Kidney glomerular epithelial cell (primary cell): ENCODE measurements at regions not wholly inside any gene's neighbourhood (a gene's known extent, or its start where the extent isn't known, plus 50 kb on each side); places are given as distances from the start of the nearest gene placed in this dataset.

Experiments
- DNase-seq: peaks from one replicate; lab custom pipeline; 2025; lab: John Stamatoyannopoulos, UW

DNA sequence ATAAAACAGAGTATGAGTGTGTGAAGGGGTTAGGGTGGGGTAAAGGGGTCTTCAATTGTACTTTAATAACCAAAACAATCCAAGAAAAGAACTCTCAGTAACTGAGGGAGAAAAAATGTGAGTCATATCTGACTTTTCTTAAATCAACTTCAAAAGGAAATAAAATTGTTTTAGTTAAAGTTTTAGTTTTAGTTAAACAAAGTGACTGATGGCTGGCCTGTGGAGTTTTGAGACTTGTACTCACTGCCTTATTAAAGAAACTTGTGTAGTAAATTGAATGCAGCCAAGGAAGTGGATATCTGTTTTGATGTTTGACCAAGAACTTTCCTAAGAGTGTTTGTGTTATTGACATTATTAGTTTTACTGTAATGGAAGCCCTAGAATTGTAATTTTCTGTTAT is 2032.6 kb downstream of the MAT2B start:
- no peak for DNase-seq

DNA sequence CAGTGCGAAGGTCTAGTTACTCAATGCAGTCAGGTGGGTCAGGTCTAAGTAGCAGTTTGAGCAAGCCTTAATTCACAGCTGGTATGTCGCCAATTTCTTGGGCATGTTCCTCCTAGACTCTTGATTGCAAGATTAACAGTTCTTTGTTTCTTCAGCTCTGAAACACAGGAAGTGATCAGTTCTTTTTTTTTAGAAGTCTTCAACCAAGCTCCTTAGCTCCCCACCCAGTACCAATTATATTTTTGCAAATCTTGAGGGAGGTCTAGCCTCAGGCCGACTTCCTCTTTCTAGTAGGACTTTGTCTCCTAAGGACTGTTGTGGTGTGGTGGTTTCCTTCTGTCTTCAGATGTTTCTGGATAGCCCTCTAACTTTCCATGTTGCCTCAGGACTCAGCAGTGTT is 2054.2 kb downstream of the MAT2B start:
- DNase-seq = no peak

DNA sequence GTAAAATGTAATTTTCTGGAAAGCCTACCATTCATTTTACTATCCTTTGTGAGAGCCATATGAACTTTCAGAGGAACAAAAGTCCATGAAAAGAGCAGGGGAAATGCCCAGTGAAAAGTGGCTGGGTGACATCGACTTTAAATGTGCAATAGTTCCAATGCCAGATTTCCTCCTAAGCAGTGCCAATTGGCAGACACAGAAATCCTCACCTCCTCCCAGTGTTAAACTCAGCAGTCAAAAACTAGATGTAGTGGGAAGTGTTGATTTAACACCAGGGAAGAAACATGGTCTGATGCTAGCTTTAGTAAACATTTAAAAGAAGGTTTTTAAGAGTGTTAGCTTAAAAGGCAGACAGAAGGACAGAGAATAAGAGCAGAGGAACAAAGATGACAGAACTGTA is 2055.2 kb downstream of the MAT2B start:
- no peak for DNase-seq

DNA sequence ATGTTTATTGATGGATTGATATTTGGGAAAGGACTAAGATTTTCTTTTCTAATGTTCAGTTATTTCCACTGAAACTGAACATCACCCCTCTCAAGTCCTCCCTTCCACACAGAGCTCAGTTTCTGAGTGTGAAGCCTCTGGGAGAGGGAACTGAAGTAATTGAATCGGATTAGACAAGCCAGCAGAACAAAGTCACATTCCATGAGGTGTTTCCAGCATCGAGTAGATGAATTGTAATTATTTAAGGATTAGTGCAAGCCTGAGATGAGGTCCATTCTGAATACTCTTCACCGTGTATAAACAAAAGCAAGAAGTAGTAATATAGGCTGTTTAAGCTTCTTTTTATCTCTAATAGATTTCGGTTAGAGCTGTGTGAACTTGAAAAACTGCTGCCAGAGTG is 2060.5 kb downstream of the MAT2B start:
- no peak for DNase-seq

DNA sequence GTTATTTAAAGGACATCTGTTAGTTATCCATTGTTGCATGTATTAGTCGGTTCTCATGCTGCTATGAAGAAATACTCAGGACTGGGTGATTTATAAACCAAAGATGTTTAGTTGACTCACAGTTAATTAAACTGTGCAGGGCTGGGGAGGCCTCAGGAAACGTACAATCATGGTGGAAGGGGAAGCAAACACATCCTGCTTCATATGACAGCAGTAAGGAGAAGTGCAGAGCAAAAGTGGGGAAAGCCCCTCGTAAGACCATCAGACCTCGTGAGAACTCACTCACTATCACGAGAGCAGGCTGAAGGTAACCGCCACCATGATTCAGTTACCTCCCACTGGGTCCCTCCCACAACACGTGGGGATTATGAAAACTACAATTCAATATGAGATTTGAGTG is 2064.1 kb downstream of the MAT2B start:
- no peak for DNase-seq

DNA sequence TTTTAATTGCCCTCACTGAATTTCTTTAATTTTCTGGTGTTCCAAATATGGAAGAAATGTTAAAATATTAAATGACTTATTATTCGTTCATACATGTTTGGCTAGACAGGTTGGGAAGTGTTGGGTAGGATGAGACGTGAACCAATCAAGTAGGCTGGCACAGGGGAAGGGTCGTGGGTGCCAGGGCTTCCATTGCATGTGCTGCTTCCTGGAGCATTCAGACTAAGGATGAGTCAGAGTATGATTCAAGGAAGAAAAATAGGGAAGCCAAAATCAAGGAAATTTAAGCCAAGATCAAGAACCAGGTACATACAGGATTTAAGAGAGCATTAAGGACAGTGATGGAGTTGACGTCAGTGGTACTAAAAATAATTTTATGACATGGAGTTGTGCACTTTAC is 2068.0 kb downstream of the MAT2B start:
- DNase-seq = no peak

DNA sequence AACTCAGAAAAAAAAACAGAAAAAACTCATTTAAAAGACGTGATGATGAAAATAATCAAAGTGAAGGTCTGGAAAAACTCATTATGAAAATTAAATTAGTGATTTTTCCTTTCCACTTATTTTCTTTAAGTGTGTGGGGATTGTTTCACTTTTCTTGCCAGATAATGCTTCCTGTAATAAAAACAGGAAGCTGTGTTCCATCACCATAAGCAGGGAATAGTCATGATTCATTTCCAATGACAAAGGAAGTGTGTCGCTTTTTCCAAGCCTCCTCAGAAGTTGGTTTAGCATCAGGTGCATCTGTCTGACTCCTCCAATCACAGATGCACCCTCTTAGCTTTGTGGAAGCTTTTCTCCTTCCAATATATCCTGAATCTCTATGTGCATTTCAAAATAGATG is 2068.7 kb downstream of the MAT2B start:
- no peak for DNase-seq

DNA sequence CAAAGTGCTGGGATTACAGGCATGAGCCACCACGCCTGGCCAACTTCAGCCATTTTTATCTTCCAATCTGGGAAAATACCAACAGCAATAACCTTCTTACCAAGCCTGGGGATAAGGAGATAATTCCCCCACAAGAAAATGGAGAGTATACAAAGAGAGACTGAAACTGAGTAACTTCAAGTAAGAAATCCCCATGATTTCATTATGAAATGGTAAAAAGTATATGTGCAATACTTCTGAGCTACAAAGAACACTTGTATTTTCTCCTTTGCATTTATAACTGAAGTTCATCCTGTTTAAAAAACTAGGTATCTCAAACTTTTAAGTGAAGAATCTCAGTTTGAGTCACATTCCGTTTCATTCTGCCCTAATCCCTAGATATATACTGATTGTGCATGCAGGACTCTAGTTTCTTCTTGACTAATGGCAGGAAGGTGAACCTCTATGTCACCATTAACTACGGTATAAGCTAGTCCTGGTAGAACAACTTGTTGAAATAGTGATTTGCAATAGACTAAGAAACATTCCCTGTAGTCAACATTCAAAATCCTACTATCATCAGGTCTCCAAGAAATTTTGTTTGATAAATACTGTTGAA is 2071.4 kb downstream of the MAT2B start:
- DNase-seq = no peak

DNA sequence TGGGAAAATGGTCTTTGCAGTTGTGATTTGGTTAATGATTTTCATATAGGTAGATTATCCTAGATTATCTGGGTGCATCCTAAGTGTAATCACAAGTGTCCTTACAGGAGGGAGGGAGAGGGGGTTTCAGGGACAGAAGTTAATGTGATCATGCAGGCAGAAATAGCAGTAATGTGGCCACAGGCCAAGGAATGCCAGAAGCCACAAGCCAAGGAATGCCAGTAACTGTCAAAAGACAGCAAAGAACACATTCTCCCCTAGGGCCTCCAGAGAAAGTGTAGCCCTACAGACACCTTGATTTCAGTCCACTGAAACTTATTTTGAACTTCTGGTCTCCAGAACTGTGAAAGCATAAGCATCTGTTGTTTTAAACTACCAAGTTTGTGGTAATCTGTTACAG is 2074.5 kb downstream of the MAT2B start:
- no peak for DNase-seq

DNA sequence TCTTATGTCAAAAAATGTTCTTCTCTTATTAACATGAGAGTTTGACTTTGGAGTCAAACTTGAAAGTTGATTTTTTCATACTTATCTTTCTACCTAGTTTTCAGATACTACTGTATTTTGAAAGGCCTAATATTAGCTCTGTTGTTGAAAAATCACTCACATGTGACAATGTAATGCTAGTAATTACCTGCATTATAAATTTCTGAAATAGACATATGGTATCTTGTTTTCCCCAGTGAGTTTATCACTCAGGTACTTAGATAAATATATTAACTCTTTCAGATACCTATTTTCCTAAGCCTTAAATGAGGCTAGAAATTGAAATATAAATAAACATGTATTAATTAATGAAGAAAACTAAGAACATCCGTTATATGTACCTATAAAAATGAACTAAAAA is 2089.3 kb downstream of the MAT2B start:
- no peak for DNase-seq

DNA sequence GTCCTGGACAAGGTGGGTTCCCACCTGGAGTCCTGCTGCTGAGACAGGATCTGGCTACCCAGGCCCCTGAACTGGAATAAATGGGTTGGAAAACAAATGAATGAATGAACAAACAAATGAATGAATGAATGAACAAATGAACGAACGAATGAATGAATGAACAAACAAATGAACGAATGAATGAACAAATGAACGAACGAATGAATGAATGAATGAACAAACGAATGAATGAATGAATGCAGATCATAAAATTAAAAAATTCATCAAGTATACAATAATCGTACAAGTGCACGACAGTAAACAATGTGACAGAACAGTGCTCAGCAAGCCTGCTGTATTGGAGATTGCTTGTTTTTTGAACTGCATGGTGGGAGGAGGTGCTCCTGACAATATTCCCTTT is 2097.1 kb downstream of the MAT2B start:
- DNase-seq = no peak

DNA sequence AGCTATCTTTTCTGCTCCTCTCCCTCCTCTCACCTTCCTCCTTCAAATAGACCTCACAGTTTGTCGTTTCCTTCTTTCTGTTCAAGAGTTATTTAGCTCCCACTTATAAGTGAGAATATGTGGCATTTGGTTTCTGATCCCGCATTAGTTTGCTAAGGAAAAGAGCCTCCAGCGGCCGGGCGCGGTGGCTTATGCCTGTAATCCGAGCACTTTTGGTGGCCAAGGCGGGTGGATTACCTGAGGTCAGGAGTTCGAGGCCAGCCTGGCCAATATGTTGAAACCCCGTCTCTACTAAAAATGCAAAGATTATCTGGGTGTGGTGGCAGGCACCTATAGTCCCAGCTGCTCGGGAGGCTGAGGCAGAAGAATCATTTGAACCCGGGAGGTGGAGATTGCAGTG is 2101.6 kb downstream of the MAT2B start:
- no peak for DNase-seq

DNA sequence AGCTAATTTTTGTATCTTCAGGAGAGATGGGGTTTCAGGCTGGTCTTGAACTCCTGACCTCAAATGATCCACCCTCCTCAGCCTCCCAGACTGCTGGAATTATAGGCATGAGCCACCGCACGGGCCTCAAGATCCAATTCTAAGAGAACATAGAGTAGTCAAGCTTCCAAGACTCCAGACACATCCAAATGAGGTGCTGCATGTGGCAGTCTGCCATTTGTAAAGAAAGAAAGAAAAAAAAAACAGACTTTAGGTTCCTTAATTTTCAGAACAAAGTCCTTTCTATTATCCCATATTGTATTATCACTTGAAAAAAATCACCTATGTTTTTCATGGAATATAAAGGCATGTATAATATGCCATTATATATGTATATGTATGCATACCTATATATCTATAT is 2104.5 kb downstream of the MAT2B start:
- DNase-seq = no peak

DNA sequence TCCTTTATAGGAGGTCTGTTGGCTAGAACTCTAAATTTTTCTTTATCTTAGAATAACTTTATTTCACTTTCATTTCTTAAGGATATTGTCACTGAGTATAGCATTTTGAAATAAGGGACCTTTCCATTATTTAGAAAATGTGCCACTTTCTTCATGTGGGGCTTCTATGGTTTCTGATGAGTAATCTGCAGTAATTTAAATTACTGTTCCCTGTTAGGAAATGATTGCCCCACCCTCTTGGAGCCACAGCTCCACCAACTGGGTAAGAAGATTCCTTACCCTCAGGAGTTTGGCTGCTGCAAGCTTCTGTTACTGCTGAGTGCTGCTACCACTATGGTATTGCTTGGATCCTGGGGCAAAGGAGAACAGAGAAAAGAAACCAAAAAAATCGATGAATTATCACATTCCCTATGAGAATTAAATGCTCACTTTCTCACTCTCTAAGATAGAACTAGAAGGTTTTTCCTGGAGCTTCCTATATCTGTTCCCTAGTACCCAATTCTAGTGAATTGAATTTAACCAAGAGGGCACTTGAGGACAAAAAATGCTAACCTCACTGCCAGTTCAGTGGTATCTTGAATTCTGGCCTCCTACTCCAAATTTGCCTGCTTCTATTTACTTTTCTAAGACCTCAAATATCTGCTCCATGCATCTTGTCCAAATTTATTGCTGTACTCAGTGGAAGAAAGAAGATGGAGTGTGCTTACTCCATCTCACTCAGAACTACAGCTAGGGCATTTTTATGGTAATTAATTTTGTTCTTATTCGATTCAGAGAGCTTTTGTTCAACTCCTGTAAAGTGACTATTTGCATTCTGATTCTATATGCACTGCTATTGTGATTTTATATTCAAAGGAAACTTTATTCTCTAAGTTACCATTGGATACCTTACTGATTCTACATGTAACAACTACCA is 2111.3 kb downstream of the MAT2B start:
- DNase-seq = no peak

DNA sequence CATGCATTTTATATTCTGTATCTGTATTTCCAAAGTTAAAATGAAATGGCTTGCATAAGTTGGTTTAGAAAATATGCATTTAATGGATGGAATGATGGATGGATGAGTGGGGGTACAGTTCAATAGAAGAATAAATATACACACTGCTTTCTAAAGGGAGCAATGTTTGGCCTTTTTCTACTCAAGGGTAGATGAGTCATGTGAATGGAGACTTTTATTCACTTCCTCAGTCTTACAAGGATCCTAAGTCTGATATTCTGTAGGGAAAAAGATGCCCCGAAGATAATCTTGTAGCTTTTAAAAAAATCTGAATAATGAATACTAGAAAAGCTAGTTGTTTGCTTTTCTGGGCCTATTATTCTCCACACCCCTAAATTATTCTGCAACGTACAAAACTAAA is 2112.1 kb downstream of the MAT2B start:
- DNase-seq = no peak

DNA sequence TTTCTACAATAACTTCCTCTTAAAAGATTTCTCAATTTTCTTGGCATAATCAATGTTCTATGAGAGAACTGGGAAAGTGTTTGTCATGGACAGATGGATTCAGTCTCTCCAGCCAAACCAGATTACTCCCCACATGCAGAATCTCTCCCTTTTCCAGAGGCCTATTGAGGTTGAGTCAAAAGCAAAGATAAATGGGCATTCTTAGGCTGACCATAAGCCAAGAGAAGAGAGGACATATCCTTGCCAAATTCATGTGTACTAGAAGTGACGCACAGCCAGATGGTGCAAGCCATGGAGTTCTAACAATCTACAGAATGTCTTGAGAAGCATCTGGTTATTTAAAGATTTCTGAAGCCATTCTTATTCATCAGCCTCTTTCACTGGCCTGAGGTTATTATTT is 2115.0 kb downstream of the MAT2B start:
- DNase-seq = no peak

DNA sequence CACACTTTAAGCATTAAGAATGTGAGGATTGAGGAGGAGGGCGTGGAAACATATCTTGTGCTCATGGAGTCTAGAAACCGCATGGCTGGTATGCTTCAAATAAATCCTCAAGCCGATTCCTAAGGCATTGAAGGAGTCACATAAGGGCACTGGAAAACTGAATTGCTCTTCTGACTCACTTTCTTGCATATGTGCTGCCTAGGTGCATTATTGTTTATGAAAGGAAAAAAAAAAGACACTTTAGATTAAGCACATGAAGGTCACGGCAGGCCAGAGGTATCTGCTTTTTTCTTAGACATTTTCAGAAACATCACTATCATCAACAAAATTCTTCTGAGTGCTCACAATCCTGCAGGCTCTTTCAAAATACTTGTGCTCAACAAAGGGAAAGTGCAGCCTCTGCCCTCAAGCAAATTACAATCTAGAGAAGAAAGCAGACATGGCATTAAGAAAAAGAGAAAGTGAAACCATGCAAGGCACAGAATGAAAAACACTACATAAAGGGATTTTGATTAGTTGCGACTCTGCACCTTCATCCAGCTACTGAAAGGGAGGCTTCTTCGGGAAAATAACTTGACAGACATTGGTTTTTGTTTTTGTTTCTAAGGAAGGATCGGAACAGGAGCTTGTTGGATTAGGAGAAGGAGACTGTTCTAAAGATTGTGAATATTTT is 2117.6 kb downstream of the MAT2B start:
- DNase-seq = no peak

DNA sequence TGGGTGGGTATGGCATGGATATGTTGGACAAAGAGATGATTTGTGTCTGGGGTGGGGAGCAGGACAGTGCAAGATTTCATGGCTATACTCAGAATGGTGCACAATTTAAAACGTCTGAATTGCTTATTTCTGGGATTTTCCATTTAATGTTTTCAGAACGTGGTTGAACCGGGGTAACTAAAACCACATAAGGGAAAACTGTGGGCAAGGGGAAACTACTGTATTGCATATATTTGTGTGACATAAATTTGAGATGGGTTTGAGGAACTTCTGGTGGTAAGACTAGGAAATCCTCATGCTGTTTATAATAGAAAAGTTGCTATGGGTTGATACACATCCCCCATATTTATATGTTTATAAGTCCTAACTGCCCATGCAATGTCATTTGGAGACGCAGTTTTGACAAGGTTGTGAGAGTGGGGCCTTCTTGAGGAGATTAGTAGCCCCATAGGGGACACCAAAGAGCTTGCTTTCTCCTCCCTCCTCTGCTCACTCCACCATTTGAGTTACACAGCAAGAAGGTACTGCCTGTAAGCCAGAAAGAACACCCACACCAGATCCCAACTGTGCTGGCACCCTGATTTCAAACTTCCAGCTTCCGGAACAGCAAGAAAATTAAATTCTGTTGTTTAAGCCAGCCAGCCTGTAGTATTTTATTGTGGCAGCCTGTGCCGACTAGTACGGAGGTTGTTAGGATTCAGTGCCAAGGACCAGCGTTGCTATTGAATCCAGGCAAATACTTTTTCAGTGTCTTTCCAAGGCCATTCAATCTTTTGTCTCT is 2118.9 kb downstream of the MAT2B start:
- no peak for DNase-seq

DNA sequence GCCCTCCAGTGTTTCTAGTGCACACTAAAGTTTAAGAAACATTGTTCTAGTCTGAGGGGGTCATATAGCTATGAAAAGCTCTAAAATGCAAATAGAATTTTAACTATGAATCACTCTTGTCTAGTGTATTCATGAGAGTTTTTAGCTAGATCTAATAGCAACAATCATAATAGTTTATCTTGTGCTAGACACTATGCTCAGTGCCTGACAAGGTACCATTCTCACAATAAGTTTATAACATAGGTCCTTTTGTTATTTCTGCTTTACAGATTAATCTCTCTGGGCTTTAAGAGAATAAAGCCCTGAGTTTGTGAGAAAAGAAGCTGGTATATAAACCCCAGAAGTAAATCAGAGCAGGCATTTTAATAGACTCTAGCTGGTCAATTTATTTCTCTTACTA is 2120.7 kb downstream of the MAT2B start:
- DNase-seq = no peak

DNA sequence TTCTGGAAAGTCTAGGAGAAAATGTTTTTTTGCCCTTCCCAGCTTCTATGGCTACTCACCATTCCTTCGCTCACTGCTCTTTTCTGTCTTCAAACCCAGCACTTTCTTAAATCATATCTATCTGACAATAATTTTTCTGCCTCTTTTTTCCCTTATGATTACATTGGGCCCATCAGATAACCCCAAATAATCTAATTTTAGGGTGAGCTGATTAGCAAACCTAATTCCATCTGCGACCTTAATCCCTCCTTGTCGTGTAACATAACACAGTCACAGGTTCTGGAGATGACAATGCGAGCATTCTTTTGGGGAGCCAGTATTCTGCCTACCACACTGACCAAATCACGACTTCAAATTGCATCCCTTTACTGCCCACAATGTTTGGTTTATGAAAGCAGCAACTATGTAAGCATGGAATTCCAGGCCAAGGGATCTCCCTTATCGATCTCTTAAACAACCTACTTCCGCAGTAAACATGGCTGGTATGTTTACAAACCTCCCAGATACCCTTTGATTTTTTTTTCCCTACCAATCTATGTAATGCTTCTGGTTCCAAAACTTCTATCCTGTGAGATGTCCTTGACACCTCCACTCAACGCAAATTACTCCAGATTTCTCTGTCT is 2122.2 kb downstream of the MAT2B start:
- no peak for DNase-seq

DNA sequence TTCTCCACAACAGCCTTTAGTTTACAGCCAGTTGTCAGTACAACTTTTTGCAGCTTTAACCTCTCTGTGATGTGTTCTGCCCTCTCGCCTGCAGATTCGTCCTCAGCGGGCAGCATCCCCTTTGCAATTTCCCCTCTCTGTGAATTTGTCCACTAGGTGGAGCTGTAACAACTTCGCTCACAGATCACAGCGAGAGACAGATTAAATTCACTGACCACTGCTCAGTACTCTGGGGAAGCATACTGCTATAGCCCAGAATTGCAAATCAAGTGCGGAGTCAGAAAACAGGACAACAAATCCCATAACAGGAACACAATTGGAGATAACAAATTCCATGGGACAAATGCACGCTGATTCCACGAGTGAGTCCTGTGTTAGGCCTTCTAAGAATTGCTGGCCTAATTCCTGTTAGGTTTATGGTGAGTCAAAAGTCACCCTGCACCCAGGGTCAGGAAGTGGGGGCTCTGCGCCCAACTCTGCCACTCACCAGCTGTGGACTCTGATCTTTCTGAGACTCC is 2124.9 kb downstream of the MAT2B start:
- DNase-seq = peak; percentile 53

DNA sequence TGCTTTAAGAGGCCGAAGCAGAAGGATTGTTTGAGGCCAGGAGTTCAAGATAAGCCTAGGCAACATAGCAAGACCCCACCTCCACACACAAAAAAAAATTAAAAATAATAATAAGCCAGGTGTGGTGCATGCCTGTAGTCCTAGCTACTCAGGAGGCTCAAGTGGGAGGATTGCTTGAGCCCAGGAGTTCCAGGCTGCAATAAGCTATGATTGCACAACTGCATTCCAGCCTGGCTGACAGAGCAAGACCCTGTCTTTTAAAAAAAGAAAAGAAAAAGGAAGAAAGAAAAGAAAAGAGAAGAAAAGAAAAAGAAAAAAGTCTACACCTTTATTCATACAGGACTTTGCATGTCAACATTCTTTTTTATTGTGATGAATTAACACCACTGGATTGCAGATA is 2125.8 kb downstream of the MAT2B start:
- DNase-seq = no peak
